GM12873 (cell line): ENCODE measurements at regions not wholly inside any gene's neighbourhood (a gene's known extent, or its start where the extent isn't known, plus 50 kb on each side); places are given as distances from the start of the nearest gene placed in this dataset.

Experiments used
- TF ChIP-seq, protein P1 (sequence below): IDR thresholded peaks from 2 replicates; pipeline ENCODE4 v1.5.1; 2012; ENCODE audit warnings: low read depth, mild to moderate bottlenecking, moderate library complexity, low read length, control low read depth; ENCODE audit not compliant: insufficient read depth; ENCODE audit errors: missing control alignments

DNA sequence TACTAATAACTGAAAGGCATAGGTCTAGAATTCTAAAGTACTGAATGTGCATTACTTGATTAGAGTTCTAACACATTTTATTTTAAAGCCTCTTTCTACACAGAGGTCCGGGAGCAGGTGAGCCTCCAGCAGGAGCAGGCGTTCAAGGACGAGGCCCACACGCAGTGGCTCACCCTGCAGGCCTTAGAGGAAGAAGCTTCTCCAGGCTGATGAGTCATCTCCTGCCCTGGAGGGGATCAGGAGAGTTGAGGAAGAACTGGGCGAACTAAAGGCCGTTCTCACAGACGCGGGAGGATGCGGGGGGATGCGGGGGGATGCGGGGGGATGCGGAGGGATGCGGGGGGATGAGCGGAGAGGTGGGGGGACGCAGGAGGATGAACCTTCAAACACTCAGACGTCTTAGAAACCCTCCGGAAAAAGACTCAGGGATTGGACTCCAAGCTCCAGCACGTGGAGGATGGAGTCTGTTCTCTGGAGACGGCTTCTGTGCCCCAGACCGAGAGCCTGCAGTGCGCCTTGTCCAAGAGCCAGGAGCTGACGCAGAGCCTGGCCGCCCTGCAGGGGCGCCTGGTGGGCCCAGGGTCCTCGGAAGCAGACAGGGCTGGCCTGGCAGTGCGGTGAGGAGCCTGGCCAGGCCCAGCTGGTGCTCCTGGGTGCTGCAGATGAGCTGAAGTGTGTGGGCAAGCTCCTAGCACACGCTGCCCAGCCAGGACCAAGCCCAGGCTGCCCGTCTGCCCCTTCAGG lies 433.7 kb upstream of the TPK1 start:
- TF ChIP-seq, protein P1, sequence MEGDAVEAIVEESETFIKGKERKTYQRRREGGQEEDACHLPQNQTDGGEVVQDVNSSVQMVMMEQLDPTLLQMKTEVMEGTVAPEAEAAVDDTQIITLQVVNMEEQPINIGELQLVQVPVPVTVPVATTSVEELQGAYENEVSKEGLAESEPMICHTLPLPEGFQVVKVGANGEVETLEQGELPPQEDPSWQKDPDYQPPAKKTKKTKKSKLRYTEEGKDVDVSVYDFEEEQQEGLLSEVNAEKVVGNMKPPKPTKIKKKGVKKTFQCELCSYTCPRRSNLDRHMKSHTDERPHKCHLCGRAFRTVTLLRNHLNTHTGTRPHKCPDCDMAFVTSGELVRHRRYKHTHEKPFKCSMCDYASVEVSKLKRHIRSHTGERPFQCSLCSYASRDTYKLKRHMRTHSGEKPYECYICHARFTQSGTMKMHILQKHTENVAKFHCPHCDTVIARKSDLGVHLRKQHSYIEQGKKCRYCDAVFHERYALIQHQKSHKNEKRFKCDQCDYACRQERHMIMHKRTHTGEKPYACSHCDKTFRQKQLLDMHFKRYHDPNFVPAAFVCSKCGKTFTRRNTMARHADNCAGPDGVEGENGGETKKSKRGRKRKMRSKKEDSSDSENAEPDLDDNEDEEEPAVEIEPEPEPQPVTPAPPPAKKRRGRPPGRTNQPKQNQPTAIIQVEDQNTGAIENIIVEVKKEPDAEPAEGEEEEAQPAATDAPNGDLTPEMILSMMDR = no peak

DNA sequence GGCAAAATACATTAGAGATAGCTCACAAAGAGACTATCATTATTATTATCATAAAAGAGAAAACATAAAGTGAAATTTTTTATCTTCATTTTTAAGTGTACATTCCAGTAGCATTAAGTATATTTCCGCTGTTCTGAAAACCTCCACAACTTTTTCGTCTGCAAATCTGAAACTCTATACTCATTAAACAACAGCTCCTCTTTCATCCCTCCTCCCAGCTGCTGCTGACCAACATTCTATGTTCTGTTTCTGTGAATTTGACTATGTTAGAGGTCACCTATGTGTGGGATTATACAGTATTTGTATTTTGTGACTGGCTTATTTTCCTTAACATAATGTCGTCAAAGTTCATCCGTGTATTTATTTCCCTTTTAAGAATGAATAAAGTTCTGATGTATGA lies 429.3 kb upstream of the TPK1 start:
- TF ChIP-seq, protein P1 = no peak

DNA sequence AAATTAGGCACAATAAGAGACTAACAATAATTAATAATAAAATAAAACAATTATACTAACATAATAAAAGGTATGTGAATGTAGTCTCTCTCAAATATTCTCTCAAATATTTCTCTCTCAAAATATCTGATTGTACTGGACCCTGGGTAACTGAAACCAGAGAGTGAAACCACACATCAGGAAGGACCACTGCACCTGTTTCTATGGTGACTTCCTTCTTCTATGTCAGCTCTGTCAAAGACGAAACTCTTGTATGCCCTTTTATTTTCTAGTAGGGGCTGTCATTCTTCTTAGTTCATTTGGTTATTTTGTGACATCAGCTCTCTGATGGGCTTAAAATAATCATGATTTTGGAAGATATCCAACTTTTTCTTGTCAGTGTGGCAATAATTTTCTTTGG lies 428.0 kb upstream of the TPK1 start:
- TF ChIP-seq, protein P1 = no peak

DNA sequence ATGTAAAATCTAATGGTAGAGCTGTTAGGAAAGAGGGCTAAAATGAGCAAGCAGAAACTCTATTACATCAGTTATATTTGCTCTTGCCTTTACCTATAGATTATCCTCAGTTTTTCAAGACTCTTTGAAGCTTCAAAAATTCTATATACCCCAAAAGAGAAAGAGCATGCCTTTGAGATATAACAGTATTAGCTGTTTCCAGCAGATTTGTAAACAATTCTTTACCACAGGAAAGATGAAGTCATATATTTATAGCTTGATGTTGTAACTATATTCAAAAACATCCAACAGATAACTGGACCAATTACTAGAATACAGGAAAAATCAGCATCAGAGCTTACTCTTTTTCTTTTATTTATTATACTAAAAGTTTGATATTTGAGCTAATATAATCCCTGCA lies 416.2 kb upstream of the TPK1 start:
- TF ChIP-seq, protein P1 = no peak

DNA sequence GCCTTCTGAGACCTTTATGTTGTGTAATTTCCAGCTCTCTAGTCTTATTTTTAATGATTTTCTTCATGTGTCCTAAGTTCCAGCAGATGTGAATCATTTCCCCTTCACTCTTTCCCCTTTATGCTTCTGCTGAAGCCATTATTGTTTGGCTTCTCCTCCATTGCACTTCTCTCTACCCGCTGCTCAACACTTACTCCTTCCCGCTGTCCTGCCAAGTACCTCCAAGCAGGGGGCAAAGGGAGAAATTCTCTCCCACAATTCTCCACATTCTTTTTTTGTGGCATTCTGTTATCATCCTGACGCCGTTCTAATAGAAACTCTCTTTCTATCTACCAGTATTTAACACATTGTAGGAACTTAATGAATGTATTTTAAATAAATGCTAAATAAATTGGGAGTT lies 388.9 kb upstream of the TPK1 start:
- TF ChIP-seq, protein P1 = no peak

DNA sequence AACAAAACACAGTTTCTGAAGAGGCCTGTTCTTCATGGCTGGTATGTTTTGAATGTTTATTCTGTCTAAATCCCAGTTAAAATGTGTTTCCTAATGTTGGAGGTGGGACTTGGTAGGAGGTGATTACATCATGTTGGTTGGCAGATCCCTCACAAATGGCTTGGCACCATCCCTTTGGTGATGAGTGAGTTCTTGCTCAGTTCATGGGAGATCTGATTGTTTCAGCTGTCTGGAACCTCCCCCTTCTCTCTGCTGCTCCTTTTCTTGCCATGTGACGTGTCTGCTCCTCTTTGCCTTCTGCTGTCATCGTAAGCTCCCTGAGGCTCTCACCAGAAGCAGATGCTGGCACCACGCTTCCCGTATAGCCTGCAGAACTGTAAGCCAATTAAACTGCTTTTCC lies 383.6 kb upstream of the TPK1 start:
- TF ChIP-seq, protein P1 = no peak

DNA sequence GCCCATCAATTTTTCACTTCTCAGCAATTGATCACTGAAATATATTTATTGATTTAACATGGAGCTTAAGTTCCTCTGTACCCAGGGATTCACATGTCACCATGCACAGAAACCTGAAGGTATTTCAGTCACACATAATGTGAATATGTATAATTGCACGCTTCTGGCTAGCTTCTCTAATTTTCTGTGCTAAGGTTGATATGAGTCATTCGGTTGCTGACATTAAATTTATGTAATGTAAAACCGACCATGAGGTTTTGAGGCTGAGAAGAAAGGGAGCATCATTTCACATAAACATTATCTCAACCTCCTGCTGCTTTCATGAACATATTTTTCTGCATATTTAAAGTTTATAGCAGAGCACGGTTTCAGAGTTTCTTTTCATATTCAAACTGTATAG lies 381.0 kb upstream of the TPK1 start:
- TF ChIP-seq, protein P1 = no peak
